HCT116 (cell line): ENCODE measurements at regions not wholly inside any gene's neighbourhood (a gene's known extent, or its start where the extent isn't known, plus 50 kb on each side); places are given as distances from the start of the nearest gene placed in this dataset.

ENCODE experiments used
- ATAC-seq: fragments of 200-7000 bp; cut with Tn5 transposase; 2 replicates; pipeline ENCODE4 v1.9.1; 2020; ENCODE audit warnings: mild to moderate bottlenecking, moderate library complexity
- BruUV-seq: library from RNA; stranded (reverse); fragments of 400-500 nt; replicated peaks from 2 replicates; lab custom pipeline; 2021; lab: Mats Ljungman, UMichigan
- CTCF ChIA-PET: fragments of 300-600 bp; sonication (Branson Sonifier 250); formaldehyde crosslinking; loops from one replicate; lab custom pipeline; 2021; ENCODE audit warnings: antibody characterized with exemption; lab: Charles Lee
- POLR2A ChIA-PET: fragments of 300-600, 350-600 bp; sonication (Branson Sonifier 250); formaldehyde crosslinking; loops from one replicate; lab custom pipeline; 2021; ENCODE audit warnings: antibody characterized with exemption; lab: Charles Lee
- RAD21 ChIA-PET, 2 experiments: fragments of 300-600 bp; sonication (Branson Sonifier 250); formaldehyde crosslinking; loops; one replicate each; lab custom pipeline; 2023; ENCODE audit warnings: low total read pairs in 2 of 2; ENCODE audit not compliant: uncharacterized antibody in 2 of 2, unreplicated experiment in 2 of 2, low non-redundant PET in 1 of 2; lab: Charles Lee
- DNase-seq: peaks from one replicate; pipeline ENCODE4 v3.0.0-alpha.2; 2010; ENCODE audit warnings: low read depth, low spot score
- H2AFZ ChIP-seq: fragments of 200-600 bp; shearing (Covaris generic), sonication (generic); 2 replicates; pipeline ENCODE4 v1.6.1; 2017; ENCODE audit warnings: low read depth, mixed run types, mixed read lengths, antibody characterized with exemption, low read length; ENCODE audit not compliant: poor library complexity, severe bottlenecking
- H3K27ac ChIP-seq: 2 replicates; pipeline ENCODE4 v1.5.1; 2012; ENCODE audit warnings: low read depth, low read length
- H3K27me3 ChIP-seq: fragments of 200-600 bp; sonication (generic); 2 replicates; pipeline ENCODE4 v1.6.1; 2016; ENCODE audit warnings: mixed run types, low read length, mixed read lengths; ENCODE audit not compliant: insufficient read depth
- H3K36me3 ChIP-seq, 2 experiments: fragments of 200-500 bp in 1 of 2; fragments of 200-600 bp in 1 of 2; sonication (Bioruptor generic) in 1 of 2; sonication (generic) in 1 of 2; 2 replicates each; pipeline versions ENCODE4 v1.5.1 to v1.6.1; 2014 to 2016; ENCODE audit warnings: low read length in 2 of 2, inconsistent platforms in 1 of 2, mixed read lengths in 1 of 2, mixed run types in 1 of 2; ENCODE audit not compliant: insufficient read depth in 2 of 2, control insufficient read depth in 1 of 2
- H3K4me1 ChIP-seq, 2 experiments: fragments of 200-600 bp in 1 of 2; sonication (generic) in 1 of 2; 2 replicates each; pipeline versions ENCODE4 v1.5.1 to v1.6.1; 2012 to 2017; ENCODE audit warnings: low read length in 2 of 2, inconsistent platforms in 1 of 2, mild to moderate bottlenecking in 1 of 2, mixed read lengths in 1 of 2, mixed run types in 1 of 2, moderate library complexity in 1 of 2; ENCODE audit not compliant: insufficient read depth in 2 of 2, control insufficient read depth in 1 of 2
- H3K4me2 ChIP-seq: fragments of 200-600 bp; sonication (generic); 2 replicates; pipeline ENCODE4 v1.6.1; 2017; ENCODE audit warnings: mixed run types, low read length, mixed read lengths
- H3K4me3 ChIP-seq, 2 experiments: fragments of 200-600 bp in 1 of 2; sonication (generic) in 1 of 2; replicated peaks in 1 of 2; 2 replicates each; pipeline ENCODE4 v1.5.1; 2011 to 2016; ENCODE audit warnings: low read length in 2 of 2, control low read depth in 1 of 2, low read depth in 1 of 2, mild to moderate bottlenecking in 1 of 2, mixed read lengths in 1 of 2, mixed run types in 1 of 2
- H3K79me2 ChIP-seq: fragments of 200-600 bp; sonication (generic); 2 replicates; pipeline ENCODE4 v1.6.1; 2017; ENCODE audit warnings: mild to moderate bottlenecking, mixed run types, low read length, moderate library complexity, mixed read lengths; ENCODE audit not compliant: insufficient read depth
- H3K9ac ChIP-seq: fragments of 200-600 bp; sonication (generic); 2 replicates; pipeline ENCODE4 v1.6.1; 2016; ENCODE audit warnings: low read length, mixed read lengths
- H3K9me2 ChIP-seq: fragments of 200-600 bp; sonication (generic), shearing (Covaris generic); 2 replicates; pipeline ENCODE4 v1.6.1; 2017; ENCODE audit warnings: mixed run types, mild to moderate bottlenecking, moderate library complexity; ENCODE audit not compliant: insufficient read depth
- H3K9me3 ChIP-seq, 2 experiments: fragments of 200-500 bp in 1 of 2; fragments of 200-600 bp in 1 of 2; sonication (Bioruptor generic) in 1 of 2; sonication (generic) in 1 of 2; 2 replicates each; pipeline ENCODE4 v1.6.1; 2014 to 2017; ENCODE audit warnings: low read length in 2 of 2, mixed read lengths in 2 of 2, inconsistent platforms in 1 of 2, low read depth in 1 of 2, mild to moderate bottlenecking in 1 of 2, mixed run types in 1 of 2, moderate library complexity in 1 of 2; ENCODE audit not compliant: control insufficient read depth in 1 of 2, insufficient read depth in 1 of 2
- H4K20me1 ChIP-seq: fragments of 200-600 bp; sonication (generic), shearing (Covaris generic); 2 replicates; pipeline ENCODE4 v1.6.1; 2017; ENCODE audit warnings: mixed run types, mild to moderate bottlenecking, moderate library complexity; ENCODE audit not compliant: insufficient read depth
- CBX3 ChIP-seq: IDR thresholded peaks from 2 replicates; pipeline ENCODE4 v1.6.1; 2012; ENCODE audit warnings: low read depth
- ELF1 ChIP-seq: IDR thresholded peaks from 2 replicates; pipeline ENCODE4 v1.6.1; 2012; ENCODE audit warnings: low read depth, borderline replicate concordance
- MAX ChIP-seq: IDR thresholded peaks from 2 replicates; pipeline ENCODE4 v1.6.1; 2012
- POLR2A ChIP-seq: IDR thresholded peaks from 2 replicates; pipeline ENCODE4 v1.7.0; 2011; ENCODE audit warnings: borderline replicate concordance; ENCODE audit not compliant: insufficient read depth, insufficient read length; ENCODE audit errors: extremely low read depth
- POLR2AphosphoS5 ChIP-seq: IDR thresholded peaks from 2 replicates; pipeline ENCODE4 v1.6.1; 2011; ENCODE audit warnings: mild to moderate bottlenecking, low read depth, low read length, moderate library complexity
- SIN3A ChIP-seq: IDR thresholded peaks from 2 replicates; pipeline ENCODE4 v1.6.1; 2012; ENCODE audit warnings: low read depth
- SRF ChIP-seq: IDR thresholded peaks from 2 replicates; pipeline ENCODE4 v1.6.1; 2012; ENCODE audit warnings: low read depth
- YY1 ChIP-seq: IDR thresholded peaks from 2 replicates; pipeline ENCODE4 v1.6.1; 2011; ENCODE audit warnings: low read length, low read depth, moderate library complexity, mild to moderate bottlenecking; ENCODE audit not compliant: insufficient replicate concordance; ENCODE audit errors: extremely low read depth
- ZFX ChIP-seq: fragments of 450-650 bp; IDR thresholded peaks from 2 replicates; pipeline ENCODE4 v1.6.1; 2017
- intact Hi-C: fragments of 100-400 bp; cut with micrococcal nuclease; formaldehyde crosslinking; loops from 2 replicates; pipeline ENCODE4 v1.10.0; 2022
- TF ChIP-seq, protein P1 (sequence below): IDR thresholded peaks from 2 replicates; pipeline ENCODE4 v1.6.1; 2012
- TF ChIP-seq, protein P2 (sequence below), 3 experiments: fragments of 200-600 bp in 1 of 3; sonication (generic) in 1 of 3; IDR thresholded peaks in 2 of 3; conservative IDR thresholded peaks in 1 of 3; 2 replicates each; pipeline ENCODE4 v1.5.1; 2012 to 2017; ENCODE audit warnings: low read depth in 2 of 3, low read length in 2 of 3, antibody characterized with exemption in 1 of 3, borderline replicate concordance in 1 of 3, control low read depth in 1 of 3, mild to moderate bottlenecking in 1 of 3, mixed read lengths in 1 of 3, mixed run types in 1 of 3, moderate library complexity in 1 of 3; ENCODE audit not compliant: insufficient read depth in 1 of 3
- TF ChIP-seq, protein P3 (sequence below): IDR thresholded peaks from 2 replicates; pipeline ENCODE4 v1.6.1; 2011; ENCODE audit warnings: mild to moderate bottlenecking, low read length, moderate library complexity; ENCODE audit not compliant: insufficient replicate concordance; ENCODE audit errors: extremely low read depth

- RAD21 ChIA-PET, result no interaction called here
- no peak overlapping the region for H3K9ac ChIP-seq
- H3K27me3 ChIP-seq, result no peaks in the 10 kb centered on the region
- no peaks in the 10 kb centered on the region for H3K79me2 ChIP-seq
- H3K4me2 ChIP-seq, result no peak overlapping the region
- H3K36me3 ChIP-seq, result no peaks in the 10 kb centered on the region
- CTCF ChIA-PET, result no interaction called here
- no peaks in the 10 kb centered on the region for H4K20me1 ChIP-seq
- H3K9me2 ChIP-seq, result no peaks in the 10 kb centered on the region
- H3K27ac ChIP-seq, result no peak overlapping the region
- BruUV-seq, result no TSS peak
- no peak overlapping the region for H2AFZ ChIP-seq
- intact Hi-C loops, result no loop called here
- peaks cover 0 to 5% of the 10 kb centered on the region in 2 experiments; a peak in 1 of 4 replicates for H3K4me1 ChIP-seq
- no peak for ATAC-seq
- H3K9me3 ChIP-seq, result no peaks in the 10 kb centered on the region
- TF ChIP-seq SIN3A (no peak), ZFX (no peak), POLR2AphosphoS5 (no peak), ELF1 (no peak), SRF (no peak), POLR2A (no peak), YY1 (no peak), CBX3 (no peak), MAX (no peak)
- TF ChIP-seq, protein P1, sequence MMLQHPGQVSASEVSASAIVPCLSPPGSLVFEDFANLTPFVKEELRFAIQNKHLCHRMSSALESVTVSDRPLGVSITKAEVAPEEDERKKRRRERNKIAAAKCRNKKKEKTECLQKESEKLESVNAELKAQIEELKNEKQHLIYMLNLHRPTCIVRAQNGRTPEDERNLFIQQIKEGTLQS, result no peak
- TF ChIP-seq, protein P2, sequence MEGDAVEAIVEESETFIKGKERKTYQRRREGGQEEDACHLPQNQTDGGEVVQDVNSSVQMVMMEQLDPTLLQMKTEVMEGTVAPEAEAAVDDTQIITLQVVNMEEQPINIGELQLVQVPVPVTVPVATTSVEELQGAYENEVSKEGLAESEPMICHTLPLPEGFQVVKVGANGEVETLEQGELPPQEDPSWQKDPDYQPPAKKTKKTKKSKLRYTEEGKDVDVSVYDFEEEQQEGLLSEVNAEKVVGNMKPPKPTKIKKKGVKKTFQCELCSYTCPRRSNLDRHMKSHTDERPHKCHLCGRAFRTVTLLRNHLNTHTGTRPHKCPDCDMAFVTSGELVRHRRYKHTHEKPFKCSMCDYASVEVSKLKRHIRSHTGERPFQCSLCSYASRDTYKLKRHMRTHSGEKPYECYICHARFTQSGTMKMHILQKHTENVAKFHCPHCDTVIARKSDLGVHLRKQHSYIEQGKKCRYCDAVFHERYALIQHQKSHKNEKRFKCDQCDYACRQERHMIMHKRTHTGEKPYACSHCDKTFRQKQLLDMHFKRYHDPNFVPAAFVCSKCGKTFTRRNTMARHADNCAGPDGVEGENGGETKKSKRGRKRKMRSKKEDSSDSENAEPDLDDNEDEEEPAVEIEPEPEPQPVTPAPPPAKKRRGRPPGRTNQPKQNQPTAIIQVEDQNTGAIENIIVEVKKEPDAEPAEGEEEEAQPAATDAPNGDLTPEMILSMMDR (IDR thresholded peaks at IDR 0.05 in 2 of 3, conservative IDR thresholded peaks at IDR 0.05 in 1 of 3; ENCODE audit: borderline replicate concordance in 1 of 3, insufficient read depth in 1 of 3, low read depth in 2 of 3, low read length in 2 of 3), result no peak
- TF ChIP-seq, protein P3, sequence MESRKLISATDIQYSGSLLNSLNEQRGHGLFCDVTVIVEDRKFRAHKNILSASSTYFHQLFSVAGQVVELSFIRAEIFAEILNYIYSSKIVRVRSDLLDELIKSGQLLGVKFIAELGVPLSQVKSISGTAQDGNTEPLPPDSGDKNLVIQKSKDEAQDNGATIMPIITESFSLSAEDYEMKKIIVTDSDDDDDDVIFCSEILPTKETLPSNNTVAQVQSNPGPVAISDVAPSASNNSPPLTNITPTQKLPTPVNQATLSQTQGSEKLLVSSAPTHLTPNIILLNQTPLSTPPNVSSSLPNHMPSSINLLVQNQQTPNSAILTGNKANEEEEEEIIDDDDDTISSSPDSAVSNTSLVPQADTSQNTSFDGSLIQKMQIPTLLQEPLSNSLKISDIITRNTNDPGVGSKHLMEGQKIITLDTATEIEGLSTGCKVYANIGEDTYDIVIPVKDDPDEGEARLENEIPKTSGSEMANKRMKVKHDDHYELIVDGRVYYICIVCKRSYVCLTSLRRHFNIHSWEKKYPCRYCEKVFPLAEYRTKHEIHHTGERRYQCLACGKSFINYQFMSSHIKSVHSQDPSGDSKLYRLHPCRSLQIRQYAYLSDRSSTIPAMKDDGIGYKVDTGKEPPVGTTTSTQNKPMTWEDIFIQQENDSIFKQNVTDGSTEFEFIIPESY, result no peak
- POLR2A ChIA-PET, result no interaction called here
- no peak for DNase-seq
- H3K4me3 ChIP-seq, result no peak overlapping the region
Measured at GRCh38 chr1:59220356-59220755, 76.5 kb upstream of the FGGY start.
